Astrocyte of the spinal cord (primary cell): ENCODE measurements at regions not wholly inside any gene's neighbourhood (a gene's known extent, or its start where the extent isn't known, plus 50 kb on each side); places are given as distances from the start of the nearest gene placed in this dataset.

Experiments used
- DNase-seq: peaks from one replicate; pipeline ENCODE4 v3.0.0; 2011; ENCODE audit warnings: low read depth, low spot score
- H3K4me3 ChIP-seq: 2 replicates; pipeline ENCODE4 v1.5.1; 2011; ENCODE audit warnings: low read depth, mild to moderate bottlenecking, low read length, moderate library complexity
- in situ Hi-C: cut with HindIII; loops from 2 replicates; pipeline ENCODE4 v1.10.0; 2017; ENCODE audit warnings: low sequenced_read_pairs
- TF ChIP-seq, protein P1 (sequence below): IDR thresholded peaks from 2 replicates; pipeline ENCODE4 v1.5.1; 2012; ENCODE audit warnings: low read depth, mild to moderate bottlenecking, low read length, inconsistent platforms

DNA sequence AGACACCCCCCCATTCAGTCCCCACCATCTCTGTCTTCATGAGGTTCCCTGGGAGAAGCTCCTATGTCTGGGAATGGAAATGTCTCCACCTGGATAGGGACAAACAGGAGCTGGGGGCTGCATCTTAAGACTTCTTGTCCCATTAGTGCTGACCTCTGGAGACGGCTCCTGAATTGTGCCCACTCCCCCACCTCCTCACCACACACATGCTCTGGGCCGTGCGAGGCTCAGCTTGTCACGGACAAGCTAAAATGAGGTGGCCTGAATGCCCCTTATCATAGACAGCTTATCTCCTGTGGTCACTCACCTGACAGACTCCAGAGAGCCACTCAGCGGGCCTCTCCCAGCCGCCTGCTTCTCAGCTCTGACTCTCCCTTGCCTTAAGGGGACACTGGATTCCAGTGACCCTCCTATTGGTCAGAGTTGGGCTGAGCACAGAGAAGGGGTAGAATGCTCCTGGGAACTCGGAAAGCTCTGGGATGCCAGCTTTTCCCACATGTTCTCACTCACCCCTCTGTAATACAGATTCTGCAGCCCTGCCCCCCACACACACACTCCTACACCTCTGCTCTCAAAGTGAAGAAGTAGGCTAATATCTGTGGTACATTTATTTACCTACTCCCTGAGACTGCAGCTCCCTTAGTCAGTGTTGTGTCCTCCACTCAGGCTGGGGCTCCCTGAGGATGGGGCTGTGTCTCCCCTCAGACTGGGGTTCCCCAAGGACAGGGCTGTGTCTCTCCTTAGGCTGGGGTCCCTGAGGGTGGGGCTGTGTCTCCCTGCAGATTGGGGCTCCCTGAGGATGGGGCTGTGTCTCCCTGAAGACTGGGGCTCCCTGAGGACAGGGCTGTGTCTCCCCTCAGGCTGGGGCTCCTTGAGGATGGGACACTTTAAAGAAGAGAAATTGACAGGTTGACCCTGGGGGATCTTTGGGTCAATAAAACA lies 167.5 kb downstream of the VEGFA start:
- TF ChIP-seq, protein P1, sequence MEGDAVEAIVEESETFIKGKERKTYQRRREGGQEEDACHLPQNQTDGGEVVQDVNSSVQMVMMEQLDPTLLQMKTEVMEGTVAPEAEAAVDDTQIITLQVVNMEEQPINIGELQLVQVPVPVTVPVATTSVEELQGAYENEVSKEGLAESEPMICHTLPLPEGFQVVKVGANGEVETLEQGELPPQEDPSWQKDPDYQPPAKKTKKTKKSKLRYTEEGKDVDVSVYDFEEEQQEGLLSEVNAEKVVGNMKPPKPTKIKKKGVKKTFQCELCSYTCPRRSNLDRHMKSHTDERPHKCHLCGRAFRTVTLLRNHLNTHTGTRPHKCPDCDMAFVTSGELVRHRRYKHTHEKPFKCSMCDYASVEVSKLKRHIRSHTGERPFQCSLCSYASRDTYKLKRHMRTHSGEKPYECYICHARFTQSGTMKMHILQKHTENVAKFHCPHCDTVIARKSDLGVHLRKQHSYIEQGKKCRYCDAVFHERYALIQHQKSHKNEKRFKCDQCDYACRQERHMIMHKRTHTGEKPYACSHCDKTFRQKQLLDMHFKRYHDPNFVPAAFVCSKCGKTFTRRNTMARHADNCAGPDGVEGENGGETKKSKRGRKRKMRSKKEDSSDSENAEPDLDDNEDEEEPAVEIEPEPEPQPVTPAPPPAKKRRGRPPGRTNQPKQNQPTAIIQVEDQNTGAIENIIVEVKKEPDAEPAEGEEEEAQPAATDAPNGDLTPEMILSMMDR = no peak
- H3K4me3 ChIP-seq = no peak overlapping the region
- in situ Hi-C loops = no loop called here
- DNase-seq = no peak

GRCh38 chr6:43936476-43936875 lies 166.5 kb downstream of the VEGFA start:
- no peak overlapping the region for H3K4me3 ChIP-seq
- TF ChIP-seq, protein P1 = no peak
- DNase-seq = no peak
- in situ Hi-C loops = no loop called here

DNA sequence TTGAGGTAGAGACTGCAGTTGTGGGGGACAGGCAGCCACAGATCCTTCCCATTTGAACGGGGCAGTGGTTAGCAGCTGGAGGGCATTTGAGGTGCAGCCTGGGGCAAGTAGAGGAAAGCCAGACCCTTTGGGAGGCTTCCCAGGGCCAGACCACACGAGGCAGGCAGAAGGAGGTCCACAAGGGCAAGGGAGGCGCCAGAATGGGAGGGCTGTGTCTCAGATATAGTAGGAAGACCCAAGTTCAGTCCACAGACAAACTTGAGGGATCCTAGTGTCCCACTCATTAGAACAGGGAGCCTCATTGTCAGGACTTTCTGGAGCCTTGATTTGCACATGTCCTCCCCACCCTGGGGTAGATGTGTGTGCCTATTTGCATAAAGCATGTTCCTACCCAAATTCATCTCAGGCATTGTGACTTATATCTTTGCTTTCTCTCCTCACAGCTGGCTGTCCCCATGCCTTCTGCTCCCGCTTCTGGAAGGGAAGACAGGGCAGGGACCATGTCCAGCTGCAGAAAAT lies 166.0 kb downstream of the VEGFA start:
- H3K4me3 ChIP-seq = no peak overlapping the region
- TF ChIP-seq, protein P1 = no peak
- in situ Hi-C loops = no loop called here
- no peak for DNase-seq

GRCh38 chr6:43934803-43935602 lies 165.0 kb downstream of the VEGFA start:
- DNase-seq = no peak
- no peak overlapping the region for H3K4me3 ChIP-seq
- TF ChIP-seq, protein P1 = no peak
- in situ Hi-C loops = no loop called here

GRCh38 chr6:43934183-43934802 lies 164.3 kb downstream of the VEGFA start:
- TF ChIP-seq, protein P1 = no peak
- in situ Hi-C loops = no loop called here
- DNase-seq = no peak
- H3K4me3 ChIP-seq = no peak overlapping the region
